ENCODE measurements at regions not wholly inside any gene's neighbourhood (a gene's known extent, or its start where the extent isn't known, plus 50 kb on each side); places are given as distances from the start of the nearest gene placed in this dataset.

- TF ChIP-seq ZBTB10 (tag by site-specific recombination; IDR thresholded peaks at IDR 0.05): no peak
- no peak for TF ChIP-seq ZNF514 (tag by site-specific recombination; IDR thresholded peaks at IDR 0.05)
- no peak for TF ChIP-seq ZFP37 (tag by site-specific recombination; IDR thresholded peaks at IDR 0.05)
- no peak for TF ChIP-seq ZNF202 (tag by site-specific recombination; IDR thresholded peaks at IDR 0.05; ENCODE audit: borderline replicate concordance)
- TF ChIP-seq ZNF10 (tag by site-specific recombination; IDR thresholded peaks at IDR 0.05): no peak; the same call in 1 of the 2 replicates
- TF ChIP-seq ZNF112 (tag by site-specific recombination; IDR thresholded peaks at IDR 0.05): no peak
- no peak for TF ChIP-seq YY2 (tag by site-specific recombination; IDR thresholded peaks at IDR 0.05)
- no peak for TF ChIP-seq ZNF223 (tag by site-specific recombination; IDR thresholded peaks at IDR 0.05)
- TF ChIP-seq ZNF558 (tag by site-specific recombination; IDR thresholded peaks at IDR 0.05): 0 out of 2 replicates have a peak, but pooled peaks have one; percentile 30
- TF ChIP-seq ZNF549 (tag by site-specific recombination; IDR thresholded peaks at IDR 0.05): no peak
- no peak for TF ChIP-seq ZNF830 (tag by site-specific recombination; IDR thresholded peaks at IDR 0.05; ENCODE audit: low read depth)
- peak; percentile 96 for TF ChIP-seq ZNF24 (tag by site-specific recombination; IDR thresholded peaks at IDR 0.05)
- TF ChIP-seq ATF2 (tag by site-specific recombination; IDR thresholded peaks at IDR 0.05; ENCODE audit: low read depth): no peak
- TF ChIP-seq ZBTB20 (tag by site-specific recombination; IDR thresholded peaks at IDR 0.05): no peak
- no peak for TF ChIP-seq ZNF175 (tag by site-specific recombination; IDR thresholded peaks at IDR 0.05)
- TF ChIP-seq MZF1 (tag by site-specific recombination; IDR thresholded peaks at IDR 0.05; ENCODE audit: borderline replicate concordance): no peak
- no peak for TF ChIP-seq ZNF555 (tag by site-specific recombination; conservative IDR thresholded peaks at IDR 0.05)
- TF ChIP-seq SP7 (tag by site-specific recombination; IDR thresholded peaks at IDR 0.05): peak; percentile 94
- TF ChIP-seq ZNF391 (tag by site-specific recombination; IDR thresholded peaks at IDR 0.05; ENCODE audit: borderline replicate concordance, low read depth): peak; percentile 53; the same call in 1 of the 2 replicates
- TF ChIP-seq ZXDB (tag by site-specific recombination; IDR thresholded peaks at IDR 0.05): 0 out of 2 replicates have a peak, but pooled peaks have one; percentile 22
- TF ChIP-seq KLF7 (tag by site-specific recombination; IDR thresholded peaks at IDR 0.05; ENCODE audit: borderline replicate concordance): no peak
- TF ChIP-seq ZNF792 (tag by site-specific recombination; IDR thresholded peaks at IDR 0.05): no peak
- no peak for TF ChIP-seq ZNF18 (tag by site-specific recombination; IDR thresholded peaks at IDR 0.05)
- TF ChIP-seq ZNF707 (tag by site-specific recombination; IDR thresholded peaks at IDR 0.05): no peak
- TF ChIP-seq ZNF843 (tag by site-specific recombination; IDR thresholded peaks at IDR 0.05): 0 out of 2 replicates have a peak, but pooled peaks have one; percentile 72
- no peak for TF ChIP-seq KLF17 (tag by site-specific recombination; IDR thresholded peaks at IDR 0.05)
- no peak for TF ChIP-seq KLF1 (tag by site-specific recombination; IDR thresholded peaks at IDR 0.05)
- TF ChIP-seq ZNF510 (tag by site-specific recombination; IDR thresholded peaks at IDR 0.05; ENCODE audit: insufficient replicate concordance): no peak
- peak; percentile 71; the same call in 1 of the 2 replicates for TF ChIP-seq ZNF692 (tag by site-specific recombination; IDR thresholded peaks at IDR 0.05)
- TF ChIP-seq HOXD13 (CRISPR knock-in tag; IDR thresholded peaks at IDR 0.05; ENCODE audit: borderline replicate concordance): 0 out of 2 replicates have a peak, but pooled peaks have one; percentile 80
- TF ChIP-seq ZNF837 (tag by site-specific recombination; IDR thresholded peaks at IDR 0.05): no peak
Measured at GRCh38 chr1:234745844-234746797, 136.1 kb upstream of the IRF2BP2 start (continued).

Data from HEK293 (cell line).